Tibial nerve (tissue), 4 donors: ENCODE measurements at regions not wholly inside any gene's neighbourhood (a gene's known extent, or its start where the extent isn't known, plus 50 kb on each side); places are given as distances from the start of the nearest gene placed in this dataset.

Source experiments
- CTCF ChIP-seq, 5 experiments: fragments of 200-600 bp in 3 of 5; fragments of 450-650 bp in 2 of 5; sonication (generic) in 3 of 5; IDR thresholded peaks; one replicate each; pipeline ENCODE4 v1.5.1; 2016 to 2019; ENCODE audit warnings: antibody characterized with exemption in 5 of 5, mild to moderate bottlenecking in 3 of 5, moderate library complexity in 2 of 5
- EP300 ChIP-seq, 2 donors: sonication (generic); formaldehyde crosslinking; IDR thresholded peaks; one replicate each; pipeline ENCODE4 v1.6.1; 2017; ENCODE audit warnings: antibody characterized with exemption in 2 of 2, mild to moderate bottlenecking in 1 of 2
- POLR2A ChIP-seq, 2 donors: fragments of 450-650 bp; IDR thresholded peaks; one replicate each; pipeline ENCODE4 v1.6.1; 2017; ENCODE audit warnings: antibody characterized with exemption in 2 of 2, mild to moderate bottlenecking in 2 of 2, moderate library complexity in 2 of 2

GRCh38 chr18:1510542-1511179 is 606.0 kb downstream of the ADCYAP1 start:
- no peak for TF ChIP-seq CTCF (IDR thresholded peaks at IDR 0.05)
- TF ChIP-seq POLR2A (IDR thresholded peaks at IDR 0.05) = no peak
- no peak for TF ChIP-seq EP300 (IDR thresholded peaks at IDR 0.05)
